A673 (cell line): ENCODE measurements at regions not wholly inside any gene's neighbourhood (a gene's known extent, or its start where the extent isn't known, plus 50 kb on each side); places are given as distances from the start of the nearest gene placed in this dataset.

Source experiments
- BruUV-seq: library from RNA; stranded (reverse); fragments of 400-500 nt; replicated peaks from 2 replicates; lab custom pipeline; 2021; lab: Mats Ljungman, UMichigan
- CTCF ChIA-PET: fragments of 300-600 bp; sonication (Branson Sonifier 250); formaldehyde crosslinking; loops from one replicate; lab custom pipeline; 2022; ENCODE audit warnings: antibody characterized with exemption; lab: Charles Lee
- POLR2A ChIA-PET: fragments of 300-600 bp; sonication (Branson Sonifier 250); formaldehyde crosslinking; loops from one replicate; lab custom pipeline; 2022; ENCODE audit warnings: antibody characterized with exemption; ENCODE audit not compliant: low non-redundant PET; lab: Charles Lee
- DNase-seq: peaks from one replicate; pipeline ENCODE4 v3.0.0-alpha.2; 2015; ENCODE audit warnings: low spot score
- H3K27ac ChIP-seq: fragments of 200-600 bp; sonication (generic); 2 replicates; pipeline ENCODE4 v1.5.1; 2016; ENCODE audit warnings: mixed run types, low read depth, mild to moderate bottlenecking, mixed read lengths, antibody characterized with exemption, low read length; ENCODE audit not compliant: poor library complexity, severe bottlenecking
- H3K27me3 ChIP-seq: fragments of 200-600 bp; sonication (generic); replicated peaks from 2 replicates; pipeline ENCODE4 v1.6.1; 2017; ENCODE audit warnings: mixed run types, low read depth, mild to moderate bottlenecking, mixed read lengths, antibody characterized with exemption, low read length; ENCODE audit not compliant: insufficient read depth, poor library complexity
- H3K36me3 ChIP-seq: fragments of 200-600 bp; sonication (generic); 2 replicates; pipeline ENCODE4 v1.6.1; 2016; ENCODE audit warnings: mixed run types, mild to moderate bottlenecking, mixed read lengths, antibody characterized with exemption, low read length; ENCODE audit not compliant: insufficient read depth, poor library complexity, severe bottlenecking
- H3K4me1 ChIP-seq: fragments of 200-600 bp; sonication (generic); 2 replicates; pipeline ENCODE4 v1.6.1; 2017; ENCODE audit warnings: mixed run types, mild to moderate bottlenecking, mixed read lengths, antibody characterized with exemption, low read length; ENCODE audit not compliant: insufficient read depth, poor library complexity, severe bottlenecking
- H3K4me3 ChIP-seq: fragments of 200-600 bp; sonication (generic); 2 replicates; pipeline ENCODE4 v1.5.1; 2016; ENCODE audit warnings: low read depth, mixed run types, mild to moderate bottlenecking, mixed read lengths, low read length; ENCODE audit not compliant: poor library complexity, severe bottlenecking
- H3K9me3 ChIP-seq: fragments of 200-600 bp; sonication (generic); 2 replicates; pipeline ENCODE4 v1.6.1; 2016; ENCODE audit warnings: mixed run types, low read depth, mild to moderate bottlenecking, mixed read lengths, antibody characterized with exemption, low read length; ENCODE audit not compliant: poor library complexity, severe bottlenecking
- EZH2 ChIP-seq: fragments of 200-600 bp; sonication (generic); IDR thresholded peaks from 2 replicates; pipeline ENCODE4 v1.6.1; 2017; ENCODE audit warnings: borderline replicate concordance, low read depth, mild to moderate bottlenecking, mixed read lengths, antibody characterized with exemption, low read length; ENCODE audit not compliant: poor library complexity, severe bottlenecking
- intact Hi-C: fragments of 100-400 bp; cut with micrococcal nuclease; formaldehyde crosslinking; loops from one replicate; pipeline ENCODE4 v1.10.0; 2022; ENCODE audit not compliant: unreplicated experiment
- TF ChIP-seq, protein P1 (sequence below): fragments of 300-800, 200-600 bp; sonication (generic); conservative IDR thresholded peaks from 2 replicates; pipeline ENCODE4 v1.5.1; 2017; ENCODE audit warnings: low read depth, mild to moderate bottlenecking, antibody characterized with exemption, low read length, moderate library complexity, mixed read lengths

DNA sequence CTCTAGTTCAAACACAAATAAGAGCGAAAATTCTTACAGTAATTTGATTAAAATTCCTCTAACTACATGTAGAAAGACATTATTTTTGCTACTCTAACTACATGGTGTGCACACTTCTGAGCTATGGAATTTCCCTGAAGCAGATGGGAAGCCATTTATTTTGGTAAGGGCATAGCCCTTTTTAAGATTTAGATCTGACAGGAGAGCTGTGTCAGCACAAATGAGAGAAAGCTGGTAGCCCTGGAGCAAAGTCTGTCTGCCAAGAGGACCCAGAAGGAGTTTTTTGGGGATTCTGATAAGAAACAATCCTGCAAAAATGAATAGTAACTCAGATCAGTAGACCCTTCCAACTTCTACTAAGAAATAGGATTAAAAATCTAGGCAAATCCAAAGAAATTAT lies 595.9 kb upstream of the MEF2C start:
- H3K27ac ChIP-seq: no peak overlapping the region
- H3K4me1 ChIP-seq: no peaks in the 10 kb centered on the region
- H3K27me3 ChIP-seq: no peaks in the 10 kb centered on the region
- CTCF ChIA-PET: no interaction called here
- intact Hi-C loops: no loop called here
- TF ChIP-seq, protein P1, sequence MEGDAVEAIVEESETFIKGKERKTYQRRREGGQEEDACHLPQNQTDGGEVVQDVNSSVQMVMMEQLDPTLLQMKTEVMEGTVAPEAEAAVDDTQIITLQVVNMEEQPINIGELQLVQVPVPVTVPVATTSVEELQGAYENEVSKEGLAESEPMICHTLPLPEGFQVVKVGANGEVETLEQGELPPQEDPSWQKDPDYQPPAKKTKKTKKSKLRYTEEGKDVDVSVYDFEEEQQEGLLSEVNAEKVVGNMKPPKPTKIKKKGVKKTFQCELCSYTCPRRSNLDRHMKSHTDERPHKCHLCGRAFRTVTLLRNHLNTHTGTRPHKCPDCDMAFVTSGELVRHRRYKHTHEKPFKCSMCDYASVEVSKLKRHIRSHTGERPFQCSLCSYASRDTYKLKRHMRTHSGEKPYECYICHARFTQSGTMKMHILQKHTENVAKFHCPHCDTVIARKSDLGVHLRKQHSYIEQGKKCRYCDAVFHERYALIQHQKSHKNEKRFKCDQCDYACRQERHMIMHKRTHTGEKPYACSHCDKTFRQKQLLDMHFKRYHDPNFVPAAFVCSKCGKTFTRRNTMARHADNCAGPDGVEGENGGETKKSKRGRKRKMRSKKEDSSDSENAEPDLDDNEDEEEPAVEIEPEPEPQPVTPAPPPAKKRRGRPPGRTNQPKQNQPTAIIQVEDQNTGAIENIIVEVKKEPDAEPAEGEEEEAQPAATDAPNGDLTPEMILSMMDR: no peak
- TF ChIP-seq EZH2: no peak
- no peaks in the 10 kb centered on the region for H3K9me3 ChIP-seq
- no TSS peak for BruUV-seq
- POLR2A ChIA-PET: no interaction called here
- H3K4me3 ChIP-seq: no peak overlapping the region
- no peaks in the 10 kb centered on the region for H3K36me3 ChIP-seq
- no peak for DNase-seq

DNA sequence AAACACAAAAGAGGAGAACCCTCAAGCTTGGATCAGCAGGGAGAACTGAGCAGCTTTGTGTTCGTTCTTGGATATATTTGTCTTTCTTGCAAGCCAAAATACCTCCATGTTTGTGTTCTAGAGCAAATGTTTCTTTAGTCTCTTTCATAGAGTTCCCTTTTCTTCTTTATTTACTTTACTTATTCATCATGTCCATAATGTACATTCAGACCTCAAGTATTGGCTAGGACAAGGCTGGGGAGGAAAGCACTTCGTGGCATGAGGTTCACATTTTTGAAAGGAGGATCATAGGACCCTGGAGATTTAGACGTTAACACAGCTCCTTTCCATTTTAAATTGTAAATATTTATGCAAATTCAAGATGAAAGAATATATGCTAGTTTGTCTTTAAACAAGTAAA lies 590.2 kb upstream of the MEF2C start:
- CTCF ChIA-PET: no interaction called here
- Histone ChIP-seq H3K4me3 (no peak overlapping the region), H3K4me1 (no peaks in the 10 kb centered on the region), H3K27me3 (no peaks in the 10 kb centered on the region), H3K27ac (no peak overlapping the region), H3K36me3 (no peaks in the 10 kb centered on the region), H3K9me3 (no peaks in the 10 kb centered on the region)
- intact Hi-C loops: no loop called here
- no peak for TF ChIP-seq EZH2
- TF ChIP-seq, protein P1: no peak
- POLR2A ChIA-PET: no interaction called here
- no TSS peak for BruUV-seq
- no peak for DNase-seq

DNA sequence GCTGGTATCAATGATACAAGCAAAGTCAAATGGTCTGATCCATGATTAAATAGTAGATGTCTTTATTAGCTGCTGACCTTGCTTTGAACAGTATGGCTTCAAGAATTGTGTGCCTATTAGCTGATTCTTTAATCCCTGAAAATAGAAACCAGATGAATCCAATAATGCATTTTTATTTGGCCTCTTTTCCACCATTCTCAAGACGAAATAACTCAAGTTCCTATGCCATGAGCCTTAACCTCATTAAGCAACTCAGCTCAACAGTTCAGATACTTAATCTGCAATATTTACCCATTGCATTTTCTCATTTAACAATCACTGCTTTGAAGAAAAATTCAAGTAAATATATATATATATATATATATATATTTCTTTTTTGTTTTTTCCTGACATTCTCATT lies 588.6 kb upstream of the MEF2C start:
- Histone ChIP-seq H3K4me3 (no peak overlapping the region), H3K27me3 (no peaks in the 10 kb centered on the region), H3K36me3 (no peaks in the 10 kb centered on the region), H3K9me3 (no peaks in the 10 kb centered on the region), H3K4me1 (no peaks in the 10 kb centered on the region), H3K27ac (no peak overlapping the region)
- intact Hi-C loops: no loop called here
- CTCF ChIA-PET: no interaction called here
- no TSS peak for BruUV-seq
- TF ChIP-seq, protein P1: no peak
- no peak for TF ChIP-seq EZH2
- DNase-seq: no peak
- POLR2A ChIA-PET: no interaction called here
